ENCODE measurements at regions not wholly inside any gene's neighbourhood (a gene's known extent, or its start where the extent isn't known, plus 50 kb on each side); places are given as distances from the start of the nearest gene placed in this dataset.

DNA sequence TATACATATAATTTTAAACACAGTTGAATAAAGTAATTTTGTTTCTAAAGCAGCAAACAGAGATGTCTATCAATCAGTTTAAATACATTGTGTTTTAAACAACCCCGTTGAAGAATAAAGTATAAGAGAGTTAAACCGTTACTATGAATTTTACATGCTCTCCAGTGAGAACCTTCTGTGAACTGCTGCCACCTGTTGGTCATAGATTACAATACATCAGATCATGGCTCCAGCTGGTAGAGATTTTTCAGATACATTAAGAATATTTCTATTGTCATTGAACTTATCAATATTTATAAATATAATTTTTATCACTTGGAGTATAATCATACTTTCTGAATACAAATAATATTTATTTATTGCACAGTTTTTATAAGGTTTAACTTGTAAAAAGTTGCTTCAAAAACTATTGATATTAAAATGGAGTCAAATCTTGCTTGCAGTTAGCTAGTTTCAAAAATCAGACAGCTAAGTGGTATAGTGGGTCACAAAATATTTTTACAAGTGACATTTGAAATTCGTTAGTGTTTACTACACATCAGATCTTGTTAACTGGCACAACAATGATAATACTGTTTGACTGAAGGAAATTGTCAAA is 561.2 kb upstream of the PHF14 start:
- TF ChIP-seq REST (IDR thresholded peaks at IDR 0.05; ENCODE audit: insufficient read depth in 1 of 2, low read depth in 2 of 2, low read length in 2 of 2) (no peak), POLR2AphosphoS5 (IDR thresholded peaks at IDR 0.05; ENCODE audit: low read depth, low read length) (no peak), FOXP2 (optimal IDR thresholded peaks at IDR 0.05; ENCODE audit: borderline replicate concordance, extremely low read depth, extremely low read length, insufficient read depth) (no peak), SIN3A (IDR thresholded peaks at IDR 0.05; ENCODE audit: borderline replicate concordance, insufficient read depth, low read length) (no peak)

DNA sequence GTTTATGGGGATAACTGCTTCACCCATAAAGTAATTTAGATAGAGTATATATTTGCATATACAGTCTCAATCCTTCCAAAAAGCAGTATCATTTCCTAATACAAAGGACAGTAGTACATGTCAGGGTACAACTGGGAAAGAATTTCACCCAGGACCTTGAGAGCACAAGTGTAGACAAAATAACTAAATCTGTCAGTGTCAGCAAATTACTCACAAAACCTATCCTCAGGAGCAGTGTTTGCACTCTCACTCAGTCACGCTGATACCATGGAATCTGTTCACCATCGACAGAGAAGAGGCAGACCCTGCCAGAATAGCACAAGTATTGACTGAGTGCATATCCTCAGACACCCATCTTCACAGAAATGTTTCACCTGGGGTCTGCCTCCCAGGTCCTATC is 554.7 kb upstream of the PHF14 start:
- TF ChIP-seq REST (IDR thresholded peaks at IDR 0.05; ENCODE audit: insufficient read depth in 1 of 2, low read depth in 2 of 2, low read length in 2 of 2) (no peak), FOXP2 (optimal IDR thresholded peaks at IDR 0.05; ENCODE audit: borderline replicate concordance, extremely low read depth, extremely low read length, insufficient read depth) (no peak), TAF1 (IDR thresholded peaks at IDR 0.05; ENCODE audit: borderline replicate concordance, insufficient read depth, low read length) (no peak), SIN3A (IDR thresholded peaks at IDR 0.05; ENCODE audit: borderline replicate concordance, insufficient read depth, low read length) (no peak), POLR2AphosphoS5 (IDR thresholded peaks at IDR 0.05; ENCODE audit: low read depth, low read length) (no peak)

- TF ChIP-seq SIN3A (IDR thresholded peaks at IDR 0.05; ENCODE audit: borderline replicate concordance, insufficient read depth, low read length) (no peak), POLR2AphosphoS5 (IDR thresholded peaks at IDR 0.05; ENCODE audit: low read depth, low read length) (no peak), TAF1 (IDR thresholded peaks at IDR 0.05; ENCODE audit: borderline replicate concordance, insufficient read depth, low read length) (no peak), REST (IDR thresholded peaks at IDR 0.05; ENCODE audit: insufficient read depth in 1 of 2, low read depth in 2 of 2, low read length in 2 of 2) (no peak), FOXP2 (optimal IDR thresholded peaks at IDR 0.05; ENCODE audit: borderline replicate concordance, extremely low read depth, extremely low read length, insufficient read depth) (no peak)
Observed at GRCh38 chr7:10429031-10429430, 544.6 kb upstream of the PHF14 start.

DNA sequence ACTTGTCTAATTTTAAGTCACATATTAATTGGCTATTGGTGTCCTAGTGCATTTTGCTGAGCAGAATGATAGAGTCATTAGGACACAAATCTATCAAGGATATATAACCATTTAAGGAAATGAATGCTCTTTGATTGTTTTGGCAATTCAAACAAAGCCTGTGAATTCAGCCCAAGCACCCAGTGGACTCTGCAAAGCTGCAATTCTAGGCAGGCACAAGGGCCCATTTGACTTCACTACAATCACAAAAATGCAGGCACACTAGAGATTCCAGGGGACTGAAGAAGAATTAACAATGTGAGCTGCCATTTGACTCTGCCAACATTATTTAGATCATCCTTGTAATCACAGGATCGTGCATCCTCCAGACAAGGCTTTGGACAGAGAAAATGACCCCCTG is 544.2 kb upstream of the PHF14 start:
- no peak for TF ChIP-seq REST (IDR thresholded peaks at IDR 0.05; ENCODE audit: insufficient read depth in 1 of 2, low read depth in 2 of 2, low read length in 2 of 2)
- TF ChIP-seq FOXP2 (optimal IDR thresholded peaks at IDR 0.05; ENCODE audit: borderline replicate concordance, extremely low read depth, extremely low read length, insufficient read depth) = no peak
- TF ChIP-seq TAF1 (IDR thresholded peaks at IDR 0.05; ENCODE audit: borderline replicate concordance, insufficient read depth, low read length) = no peak
- no peak for TF ChIP-seq POLR2AphosphoS5 (IDR thresholded peaks at IDR 0.05; ENCODE audit: low read depth, low read length)
- TF ChIP-seq SIN3A (IDR thresholded peaks at IDR 0.05; ENCODE audit: borderline replicate concordance, insufficient read depth, low read length) = no peak

- TF ChIP-seq FOXP2 (optimal IDR thresholded peaks at IDR 0.05; ENCODE audit: borderline replicate concordance, extremely low read depth, extremely low read length, insufficient read depth) = no peak
- TF ChIP-seq TAF1 (IDR thresholded peaks at IDR 0.05; ENCODE audit: borderline replicate concordance, insufficient read depth, low read length) = no peak
- no peak for TF ChIP-seq SIN3A (IDR thresholded peaks at IDR 0.05; ENCODE audit: borderline replicate concordance, insufficient read depth, low read length)
- no peak for TF ChIP-seq REST (IDR thresholded peaks at IDR 0.05; ENCODE audit: insufficient read depth in 1 of 2, low read depth in 2 of 2, low read length in 2 of 2)
- TF ChIP-seq POLR2AphosphoS5 (IDR thresholded peaks at IDR 0.05; ENCODE audit: low read depth, low read length) = no peak
Observed at GRCh38 chr7:10436302-10436701, 537.4 kb upstream of the PHF14 start.

Data from PFSK-1 (cell line).